ENCODE measurements at regions not wholly inside any gene's neighbourhood (a gene's known extent, or its start where the extent isn't known, plus 50 kb on each side); places are given as distances from the start of the nearest gene placed in this dataset.

- CTCF ChIA-PET = no interaction called here
- Histone ChIP-seq H2AK9ac (replicated peaks; ENCODE audit: low read depth, low read length, poor library complexity) (no peak overlapping the region), H2BK120ac (ENCODE audit: low read depth, low read length) (no peak overlapping the region), H3K56ac (ENCODE audit: extremely low read depth, insufficient read depth, low read length) (no peak overlapping the region), H3K9me3 (ENCODE audit: control insufficient read depth, insufficient read depth, low read length) (no peaks in the 10 kb centered on the region), H3K4ac (ENCODE audit: low read depth, low read length) (no peak overlapping the region), H4K5ac (ENCODE audit: low read depth, low read length) (no peak overlapping the region), H3K79me1 (ENCODE audit: low read depth in 1 of 2, low read length in 2 of 2) (no peaks in the 10 kb centered on the region), H3K4me3 (ENCODE audit: insufficient read depth, low read depth, low read length) (no peak overlapping the region), H2BK20ac (ENCODE audit: low read depth, low read length) (no peak overlapping the region), H2BK15ac (ENCODE audit: low read depth, low read length) (no peak overlapping the region), H3K4me2 (ENCODE audit: low read depth, low read length) (no peak overlapping the region), H3K36me3 (ENCODE audit: control insufficient read depth, insufficient read depth, low read length) (no peaks in the 10 kb centered on the region), H3K4me1 (ENCODE audit: control insufficient read depth, insufficient read depth, low read length) (no peaks in the 10 kb centered on the region; the same call in 1 of the 2 replicates), H3K9me1 (ENCODE audit: insufficient read depth, low read length) (0 out of 2 replicates have a peak, but pooled peaks cover 3% of the 10 kb centered on the region), H3K18ac (ENCODE audit: low read depth, low read length) (no peak overlapping the region), H2AFZ (replicated peaks; ENCODE audit: low read length, poor library complexity) (no peak overlapping the region), H4K8ac (ENCODE audit: low read depth in 2 of 2, low read length in 2 of 2) (no peak overlapping the region), H3K27me3 (ENCODE audit: control insufficient read depth, insufficient read depth, low read length) (no peaks in the 10 kb centered on the region), H3K27ac (ENCODE audit: insufficient read depth, low read length) (no peak overlapping the region), H2AK5ac (ENCODE audit: low read depth, low read length) (no peak overlapping the region), H3K14ac (replicated peaks; ENCODE audit: low read depth, low read length) (no peak overlapping the region), H4K91ac (ENCODE audit: insufficient read depth, low read depth, low read length) (no peak overlapping the region), H3K23ac (ENCODE audit: low read depth, low read length) (no peak overlapping the region), H3K9ac (ENCODE audit: low read depth, low read length) (no peak overlapping the region), H4K20me1 (ENCODE audit: insufficient read depth, low read length) (no peaks in the 10 kb centered on the region), H2BK5ac (ENCODE audit: low read depth, low read length, poor library complexity, severe bottlenecking) (no peak overlapping the region)
- intact Hi-C loops (cut with micrococcal nuclease) = no loop called here
- dilution Hi-C loops (cut with HindIII; ENCODE audit: low sequenced_read_pairs, unreplicated experiment) = no loop called here
- DNase-seq (no peak), ATAC-seq (ENCODE audit: low read depth) (no peak)
- POLR2A ChIA-PET (ENCODE audit: unreplicated experiment) = no interaction called here
- TF ChIP-seq RAD21 (IDR thresholded peaks at IDR 0.05; ENCODE audit: low read length) (no peak), NFE2L2 (IDR thresholded peaks at IDR 0.05; ENCODE audit: low read depth, low read length) (no peak)
- BruUV-seq (replicated peaks) = no TSS peak
- in situ Hi-C loops (cut with MboI; ENCODE audit: low sequenced_read_pairs) = no loop called here
- no CpG with 5 or more reads among the region's 2 CpGs for WGBS, 2 experiments (ENCODE audit: extremely low coverage in 2 of 2, insufficient read length in 1 of 2)
Measured at GRCh38 chr2:181149056-181149455, 168.7 kb downstream of the UBE2E3 start.
